ENCODE measurements at regions not wholly inside any gene's neighbourhood (a gene's known extent, or its start where the extent isn't known, plus 50 kb on each side); places are given as distances from the start of the nearest gene placed in this dataset.

- no peak overlapping the region for H3K4me3 Mint-ChIP-seq
- H3K4me1 Mint-ChIP-seq, result no peaks in the 10 kb centered on the region
- TF ChIP-seq CTCF (IDR thresholded peaks at IDR 0.05), result no peak
- ATAC-seq, result no peak
- no peaks in the 10 kb centered on the region for H3K9me3 ChIP-seq (ENCODE audit: control insufficient read depth, insufficient read depth, low read length)
- H3K36me3 Mint-ChIP-seq, result no peaks in the 10 kb centered on the region
- no peak for DNase-seq
- no peaks in the 10 kb centered on the region for H3K36me3 ChIP-seq (ENCODE audit: control insufficient read depth, insufficient read depth, low read length)
- no peaks in the 10 kb centered on the region for H3K27me3 ChIP-seq (ENCODE audit: control insufficient read depth, insufficient read depth, low read length)
- no peaks in the 10 kb centered on the region for H3K4me1 ChIP-seq (ENCODE audit: control insufficient read depth, insufficient read depth, low read length)
- H3K9me3 Mint-ChIP-seq, result peaks cover 0 to 2% of the 10 kb centered on the region in 2 donors
- no peak overlapping the region for H3K4me3 ChIP-seq (ENCODE audit: low read length)
- H3K27ac ChIP-seq (ENCODE audit: low read length), result no peak overlapping the region
- H3K27me3 Mint-ChIP-seq (ENCODE audit: low read depth in 2 of 2), result peaks cover 0 to 2% of the 10 kb centered on the region in 2 donors
- intact Hi-C loops (cut with micrococcal nuclease), result no loop called here
- WGBS (ENCODE audit: insufficient coverage), result 81% methylated on average over 2 of the region's 2 CpGs
- H3K27ac Mint-ChIP-seq, result no peak overlapping the region
Measured at GRCh38 chr1:56052041-56052440, 527.3 kb downstream of the PLPP3 start.

- no peak for TF ChIP-seq CTCF (IDR thresholded peaks at IDR 0.05)
- no peaks in the 10 kb centered on the region for H3K4me1 ChIP-seq (ENCODE audit: control insufficient read depth, insufficient read depth, low read length)
- H3K27ac Mint-ChIP-seq, result no peak overlapping the region
- DNase-seq (no peak), ATAC-seq (no peak)
- H3K27me3 Mint-ChIP-seq (ENCODE audit: low read depth in 2 of 2), result peaks cover 0 to 2% of the 10 kb centered on the region in 2 donors
- WGBS (ENCODE audit: insufficient coverage), result 60% methylated on average over 2 of the region's 2 CpGs
- H3K4me3 ChIP-seq (ENCODE audit: low read length), result no peak overlapping the region
- no peaks in the 10 kb centered on the region for H3K36me3 ChIP-seq (ENCODE audit: control insufficient read depth, insufficient read depth, low read length)
- H3K9me3 ChIP-seq (ENCODE audit: control insufficient read depth, insufficient read depth, low read length), result no peaks in the 10 kb centered on the region
- H3K27ac ChIP-seq (ENCODE audit: low read length), result no peak overlapping the region
- H3K4me3 Mint-ChIP-seq, result no peak overlapping the region
- no peaks in the 10 kb centered on the region for H3K36me3 Mint-ChIP-seq
- intact Hi-C loops (cut with micrococcal nuclease), result no loop called here
- no peaks in the 10 kb centered on the region for H3K27me3 ChIP-seq (ENCODE audit: control insufficient read depth, insufficient read depth, low read length)
- H3K4me1 Mint-ChIP-seq, result no peaks in the 10 kb centered on the region
- peaks cover 0 to 2% of the 10 kb centered on the region in 2 donors for H3K9me3 Mint-ChIP-seq
Measured at GRCh38 chr1:56050911-56051310, 528.5 kb downstream of the PLPP3 start.

DNA sequence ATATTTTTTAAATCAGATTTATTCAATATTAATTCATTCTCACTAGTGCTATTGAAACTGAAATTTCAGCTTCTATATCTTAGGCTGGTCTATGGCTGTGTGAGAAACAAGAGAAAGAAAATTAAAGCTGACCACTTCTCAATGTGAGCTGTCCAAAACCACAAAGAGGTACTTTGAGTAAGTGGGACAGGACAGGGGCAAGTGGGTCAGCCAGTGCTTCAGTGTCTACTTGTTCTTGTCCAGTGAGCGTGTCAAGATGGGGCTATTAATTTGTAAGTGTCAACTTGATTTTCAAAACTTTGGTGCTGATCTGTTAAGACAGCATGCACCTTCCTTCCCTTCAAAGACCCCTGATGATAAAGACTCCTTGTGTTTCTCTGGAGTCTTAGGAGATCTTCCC is 533.9 kb downstream of the PLPP3 start:
- peaks cover 0 to 5% of the 10 kb centered on the region in 2 donors for H3K9me3 Mint-ChIP-seq
- H3K4me1 ChIP-seq (ENCODE audit: control insufficient read depth, insufficient read depth, low read length), result no peaks in the 10 kb centered on the region
- H3K27me3 ChIP-seq (ENCODE audit: control insufficient read depth, insufficient read depth, low read length), result no peaks in the 10 kb centered on the region
- no peak overlapping the region for H3K27ac Mint-ChIP-seq
- no peak overlapping the region for H3K4me3 Mint-ChIP-seq
- no peak overlapping the region for H3K4me3 ChIP-seq (ENCODE audit: low read length)
- intact Hi-C loops (cut with micrococcal nuclease), result no loop called here
- no peak for TF ChIP-seq CTCF (IDR thresholded peaks at IDR 0.05)
- no peaks in the 10 kb centered on the region for H3K27me3 Mint-ChIP-seq (ENCODE audit: low read depth in 2 of 2)
- H3K27ac ChIP-seq (ENCODE audit: low read length), result no peak overlapping the region
- ATAC-seq (no peak), DNase-seq (no peak)
- no peaks in the 10 kb centered on the region for H3K4me1 Mint-ChIP-seq
- no peaks in the 10 kb centered on the region for H3K36me3 ChIP-seq (ENCODE audit: control insufficient read depth, insufficient read depth, low read length)
- H3K36me3 Mint-ChIP-seq, result no peaks in the 10 kb centered on the region
- H3K9me3 ChIP-seq (ENCODE audit: control insufficient read depth, insufficient read depth, low read length), result no peaks in the 10 kb centered on the region
- 100% methylated on average over 1 of the region's 1 CpG for WGBS (ENCODE audit: insufficient coverage)

- H3K4me1 ChIP-seq (ENCODE audit: control insufficient read depth, insufficient read depth, low read length), result no peaks in the 10 kb centered on the region
- Mint-ChIP-seq H3K36me3 (no peaks in the 10 kb centered on the region), H3K4me1 (no peaks in the 10 kb centered on the region), H3K4me3 (no peak overlapping the region), H3K27ac (no peak overlapping the region), H3K27me3 (ENCODE audit: low read depth in 2 of 2) (no peaks in the 10 kb centered on the region), H3K9me3 (peaks cover 0 to 5% of the 10 kb centered on the region in 2 donors)
- no peak for DNase-seq
- ATAC-seq, result no peak
- H3K27me3 ChIP-seq (ENCODE audit: control insufficient read depth, insufficient read depth, low read length), result no peaks in the 10 kb centered on the region
- TF ChIP-seq CTCF (IDR thresholded peaks at IDR 0.05), result no peak
- WGBS (ENCODE audit: insufficient coverage), result no CpG with 5 or more reads among the region's 3 CpGs
- H3K9me3 ChIP-seq (ENCODE audit: control insufficient read depth, insufficient read depth, low read length), result no peaks in the 10 kb centered on the region
- H3K4me3 ChIP-seq (ENCODE audit: low read length), result no peak overlapping the region
- intact Hi-C loops (cut with micrococcal nuclease), result no loop called here
- H3K36me3 ChIP-seq (ENCODE audit: control insufficient read depth, insufficient read depth, low read length), result no peaks in the 10 kb centered on the region
- no peak overlapping the region for H3K27ac ChIP-seq (ENCODE audit: low read length)
Measured at GRCh38 chr1:56045062-56045461, 534.3 kb downstream of the PLPP3 start.
